Fibroblast of pulmonary artery (primary cell): ENCODE measurements at regions not wholly inside any gene's neighbourhood (a gene's known extent, or its start where the extent isn't known, plus 50 kb on each side); places are given as distances from the start of the nearest gene placed in this dataset.
"Not testable (repeated sequence)": the region's sequence is repeated elsewhere in the genome, so short reads cannot be mapped to it uniquely, and the experiment has no call there.

Experiments used
- DNase-seq: peaks from one replicate; pipeline ENCODE4 v3.0.0-alpha.2; 2010; ENCODE audit warnings: low read depth
- H3K4me3 ChIP-seq: replicated peaks from 2 replicates; pipeline ENCODE4 v1.5.1; 2011; ENCODE audit warnings: low read depth, mild to moderate bottlenecking, control low read depth, low read length, moderate library complexity
- CTCF ChIP-seq: IDR thresholded peaks from 2 replicates; pipeline ENCODE4 v1.5.1; 2011; ENCODE audit warnings: mild to moderate bottlenecking, control low read depth, low read length, inconsistent platforms; ENCODE audit errors: missing control alignments

DNA sequence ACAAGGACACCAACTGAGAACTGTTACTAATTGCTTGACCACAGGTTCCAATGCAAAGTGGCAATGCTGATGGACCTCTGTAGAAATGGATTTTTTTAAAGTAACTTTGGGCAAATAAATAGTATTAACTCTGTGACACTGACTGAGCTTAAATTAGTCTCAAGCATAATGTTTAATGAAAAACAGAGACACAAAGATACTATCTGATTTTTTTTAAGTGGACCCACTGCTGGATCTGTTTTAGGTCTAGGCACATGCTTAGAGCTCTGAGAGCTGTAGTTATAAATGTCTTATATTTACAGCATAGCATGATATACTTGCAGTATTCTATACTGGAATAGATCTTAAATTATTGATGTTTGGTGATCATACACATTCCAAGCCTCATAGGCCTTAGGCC lies 481.6 kb upstream of the LRRC7 start:
- TF ChIP-seq CTCF: no peak
- no peak overlapping the region for H3K4me3 ChIP-seq
- DNase-seq: no peak

- no peak overlapping the region for H3K4me3 ChIP-seq
- no peak for DNase-seq
- TF ChIP-seq CTCF: no peak
These were observed 479.2 kb upstream of the LRRC7 start for GRCh38 chr1:69088571-69088970.

DNA sequence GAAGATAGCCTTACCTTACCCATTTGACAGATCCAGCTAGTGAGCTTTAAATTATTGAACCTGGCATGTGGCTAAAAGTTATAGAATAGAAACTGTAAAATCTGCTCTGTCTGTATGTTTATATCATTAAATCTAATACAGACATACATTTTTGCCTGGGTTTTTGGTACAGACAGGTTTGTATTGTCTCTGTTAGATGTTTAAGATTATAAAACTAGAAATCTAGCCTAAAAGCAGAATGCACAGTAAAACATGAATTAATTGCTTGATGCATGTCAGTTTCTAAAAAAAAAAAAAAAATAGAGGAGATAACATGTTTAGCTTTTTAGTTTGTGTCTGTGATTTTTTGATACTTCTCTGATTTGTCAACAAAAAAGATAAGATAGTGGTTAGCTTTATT lies 477.6 kb upstream of the LRRC7 start:
- H3K4me3 ChIP-seq: no peak overlapping the region
- TF ChIP-seq CTCF: no peak
- no peak for DNase-seq

GRCh38 chr1:69090752-69091151 lies 477.0 kb upstream of the LRRC7 start:
- no peak overlapping the region for H3K4me3 ChIP-seq
- no peak for TF ChIP-seq CTCF
- DNase-seq: no peak

DNA sequence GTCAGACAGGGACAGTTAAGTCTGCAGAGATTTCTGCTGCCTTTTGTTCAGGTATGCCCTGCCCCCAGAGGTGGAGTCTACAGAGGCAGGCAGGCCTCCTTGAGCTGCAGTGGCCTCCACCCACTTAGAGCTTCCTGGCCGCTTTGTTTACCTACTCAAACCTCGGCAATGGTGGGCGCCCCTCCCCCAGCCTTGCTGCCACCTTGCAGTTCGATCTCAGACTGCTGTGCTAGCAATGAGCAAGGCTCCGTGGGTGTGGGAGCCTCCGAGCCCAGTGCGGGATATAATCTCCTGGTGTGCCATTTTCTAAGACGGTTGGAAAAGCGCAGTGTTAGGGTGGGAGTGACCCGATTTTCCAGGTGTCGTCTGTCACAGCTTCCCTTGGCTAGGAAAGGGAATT lies 465.7 kb upstream of the LRRC7 start:
- not testable (repeated sequence) for DNase-seq, H3K4me3 ChIP-seq

DNA sequence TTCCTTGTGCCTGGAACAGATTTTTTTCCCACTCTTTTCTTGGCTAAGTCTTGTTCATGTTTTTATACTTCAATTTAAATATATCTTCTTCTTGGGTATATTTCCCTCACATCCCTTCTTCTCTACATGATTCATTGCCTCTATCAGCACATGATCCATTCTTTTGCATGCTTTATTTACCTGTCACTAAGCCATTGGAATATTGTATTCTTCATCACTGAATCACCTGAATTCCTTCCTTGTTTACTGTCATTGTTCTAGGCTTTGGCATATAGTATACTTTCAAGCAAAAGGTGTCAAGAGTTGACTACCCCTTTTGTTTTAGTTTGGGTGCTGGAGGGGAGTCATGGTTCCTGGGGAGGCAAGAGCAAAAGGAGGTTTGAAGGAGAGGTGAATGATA lies 464.5 kb upstream of the LRRC7 start:
- DNase-seq: no peak
- no peak overlapping the region for H3K4me3 ChIP-seq
- no peak for TF ChIP-seq CTCF

DNA sequence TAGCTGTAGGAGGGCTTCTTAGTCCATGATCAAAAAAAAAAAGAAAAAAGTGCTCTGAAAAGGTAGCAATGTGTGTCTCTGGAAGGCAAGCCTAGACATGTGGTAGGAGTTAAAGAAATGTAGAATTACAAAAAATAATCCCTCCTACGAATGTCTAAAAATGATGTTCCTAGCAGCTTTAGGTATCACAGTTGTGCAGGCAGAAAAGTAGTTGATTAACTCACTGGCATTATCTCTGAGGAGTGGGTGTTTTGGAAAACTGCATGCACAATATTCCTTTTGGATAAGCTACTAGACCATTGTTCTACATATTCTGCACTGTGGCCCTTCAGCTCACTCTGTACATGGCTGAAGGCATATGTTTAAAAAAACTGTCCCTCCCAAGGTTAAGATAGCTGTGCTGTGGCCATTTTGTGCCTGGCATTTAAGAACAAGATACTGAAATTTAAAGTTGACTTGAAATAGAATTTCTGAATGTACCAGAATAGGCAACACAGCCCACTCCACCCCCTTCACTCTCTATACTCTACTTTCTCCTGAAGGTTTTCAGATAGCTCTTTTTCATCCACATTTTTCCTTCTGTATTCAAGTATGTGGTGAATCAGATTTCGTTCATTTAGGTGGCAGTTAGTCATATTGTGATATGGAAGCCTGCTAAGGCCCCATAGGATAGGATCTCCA lies 463.9 kb upstream of the LRRC7 start:
- no peak for TF ChIP-seq CTCF
- H3K4me3 ChIP-seq: no peak overlapping the region
- DNase-seq: no peak

- TF ChIP-seq CTCF: no peak
- DNase-seq: no peak
- H3K4me3 ChIP-seq: no peak overlapping the region
These were observed 462.8 kb upstream of the LRRC7 start for GRCh38 chr1:69104894-69105293.
